Kidney glomerular epithelial cell (primary cell): ENCODE measurements at regions not wholly inside any gene's neighbourhood (a gene's known extent, or its start where the extent isn't known, plus 50 kb on each side); places are given as distances from the start of the nearest gene placed in this dataset.

Source experiments
- DNase-seq: peaks from one replicate; lab custom pipeline; 2025; lab: John Stamatoyannopoulos, UW

GRCh38 chr2:23199115-23199918 is 185.7 kb upstream of the KLHL29 start:
- no peak for DNase-seq

- DNase-seq: no peak
Observed at GRCh38 chr2:23200068-23200786, 184.8 kb upstream of the KLHL29 start.

- no peak for DNase-seq
Observed at GRCh38 chr2:23200787-23201114, 184.2 kb upstream of the KLHL29 start.

- DNase-seq: no peak
Observed at GRCh38 chr2:23203383-23203782, 181.6 kb upstream of the KLHL29 start.

- DNase-seq: no peak
Observed at GRCh38 chr2:23204685-23205242, 180.2 kb upstream of the KLHL29 start.

GRCh38 chr2:23206650-23207049 is 178.3 kb upstream of the KLHL29 start:
- DNase-seq: no peak

GRCh38 chr2:23207871-23208270 is 177.1 kb upstream of the KLHL29 start:
- no peak for DNase-seq

- no peak for DNase-seq
Observed at GRCh38 chr2:23208339-23208738, 176.6 kb upstream of the KLHL29 start.

GRCh38 chr2:23209059-23209458 is 175.9 kb upstream of the KLHL29 start:
- no peak for DNase-seq

- DNase-seq: no peak
Observed at GRCh38 chr2:23211987-23212583, 172.9 kb upstream of the KLHL29 start.

GRCh38 chr2:23213196-23213595 is 171.8 kb upstream of the KLHL29 start:
- no peak for DNase-seq

GRCh38 chr2:23215016-23215415 is 170.0 kb upstream of the KLHL29 start:
- no peak for DNase-seq

GRCh38 chr2:23219666-23220065 is 165.3 kb upstream of the KLHL29 start:
- DNase-seq: no peak

GRCh38 chr2:23220513-23221094 is 164.4 kb upstream of the KLHL29 start:
- DNase-seq: no peak

GRCh38 chr2:23221236-23221635 is 163.7 kb upstream of the KLHL29 start:
- no peak for DNase-seq

GRCh38 chr2:23221901-23222300 is 163.1 kb upstream of the KLHL29 start:
- DNase-seq: no peak

- DNase-seq: no peak
Observed at GRCh38 chr2:23230885-23231284, 154.1 kb upstream of the KLHL29 start.

GRCh38 chr2:23231865-23232264 is 153.1 kb upstream of the KLHL29 start:
- DNase-seq: no peak

- DNase-seq: no peak
Observed at GRCh38 chr2:23235292-23235691, 149.7 kb upstream of the KLHL29 start.

- DNase-seq: no peak
Observed at GRCh38 chr2:23235736-23236135, 149.2 kb upstream of the KLHL29 start.

GRCh38 chr2:23237147-23237546 is 147.8 kb upstream of the KLHL29 start:
- DNase-seq: no peak

GRCh38 chr2:23238011-23238657 is 146.8 kb upstream of the KLHL29 start:
- DNase-seq: no peak
